ENCODE measurements at regions not wholly inside any gene's neighbourhood (a gene's known extent, or its start where the extent isn't known, plus 50 kb on each side); places are given as distances from the start of the nearest gene placed in this dataset.

- no peak for ATAC-seq
- no peaks in the 10 kb centered on the region for H4K20me1 ChIP-seq (ENCODE audit: low read length)
- H3K4me3 ChIP-seq (ENCODE audit: low read length): no peak overlapping the region
- H3K9me3 ChIP-seq (ENCODE audit: low read length): no peaks in the 10 kb centered on the region
- H3K9me2 ChIP-seq (replicated peaks; ENCODE audit: low read length): no peaks in the 10 kb centered on the region
- CTCF ChIA-PET: no interaction called here
- no TSS peak for BruUV-seq (replicated peaks)
- H3K36me3 ChIP-seq (ENCODE audit: low read depth, low read length): no peaks in the 10 kb centered on the region
- H3K4me1 ChIP-seq (ENCODE audit: insufficient read depth, low read length): no peaks in the 10 kb centered on the region
- peaks cover 57% of the 10 kb centered on the region for H3K27me3 ChIP-seq (ENCODE audit: low read length)
- no peak overlapping the region for H3K4me2 ChIP-seq (ENCODE audit: low read length)
- TF ChIP-seq EZH2 (IDR thresholded peaks at IDR 0.05; ENCODE audit: low read length, unreplicated experiment) (no peak), CTCF (conservative IDR thresholded peaks at IDR 0.05; ENCODE audit: low read depth, low read length) (no peak), EZH2phosphoT487 (IDR thresholded peaks at IDR 0.05; ENCODE audit: borderline replicate concordance, low read length) (no peak)
- POLR2A ChIA-PET (ENCODE audit: unreplicated experiment): no interaction called here
- H3K27ac ChIP-seq (ENCODE audit: low read length): no peak overlapping the region
- no peak overlapping the region for H3K9ac ChIP-seq (ENCODE audit: low read length)
- no peaks in the 10 kb centered on the region for H3F3A ChIP-seq (ENCODE audit: low read length, unreplicated experiment)
- DNase-seq: no peak
- no peaks in the 10 kb centered on the region for H3K79me2 ChIP-seq (ENCODE audit: low read length)
- no peak overlapping the region for H2AFZ ChIP-seq (ENCODE audit: low read length)
- intact Hi-C loops (cut with micrococcal nuclease): no loop called here
Measured at GRCh38 chr18:76725445-76725844, 96.9 kb upstream of the ZNF236 start.

GRCh38 chr18:76722224-76723061 is 99.9 kb upstream of the ZNF236 start:
- Histone ChIP-seq H3K27ac (ENCODE audit: low read length) (no peak overlapping the region), H3K27me3 (ENCODE audit: low read length) (peaks cover 47% of the 10 kb centered on the region), H3K36me3 (ENCODE audit: low read depth, low read length) (no peaks in the 10 kb centered on the region), H3K4me3 (ENCODE audit: low read length) (no peak overlapping the region), H3K9me3 (ENCODE audit: low read length) (no peaks in the 10 kb centered on the region), H3K79me2 (ENCODE audit: low read length) (no peaks in the 10 kb centered on the region), H3K9ac (ENCODE audit: low read length) (no peak overlapping the region), H3K4me1 (ENCODE audit: insufficient read depth, low read length) (no peaks in the 10 kb centered on the region), H4K20me1 (ENCODE audit: low read length) (no peaks in the 10 kb centered on the region), H2AFZ (ENCODE audit: low read length) (no peak overlapping the region), H3F3A (ENCODE audit: low read length, unreplicated experiment) (no peaks in the 10 kb centered on the region), H3K4me2 (ENCODE audit: low read length) (no peak overlapping the region), H3K9me2 (replicated peaks; ENCODE audit: low read length) (no peaks in the 10 kb centered on the region)
- TF ChIP-seq EZH2 (IDR thresholded peaks at IDR 0.05; ENCODE audit: low read length, unreplicated experiment) (no peak), CTCF (conservative IDR thresholded peaks at IDR 0.05; ENCODE audit: low read depth, low read length) (no peak), EZH2phosphoT487 (IDR thresholded peaks at IDR 0.05; ENCODE audit: borderline replicate concordance, low read length) (no peak)
- CTCF ChIA-PET: no interaction called here
- intact Hi-C loops (cut with micrococcal nuclease): no loop called here
- POLR2A ChIA-PET (ENCODE audit: unreplicated experiment): no interaction called here
- ATAC-seq (no peak), DNase-seq (no peak)
- no TSS peak for BruUV-seq (replicated peaks)

GRCh38 chr18:76721207-76721996 is 101.0 kb upstream of the ZNF236 start:
- CTCF ChIA-PET: no interaction called here
- Histone ChIP-seq H3K4me1 (ENCODE audit: insufficient read depth, low read length) (no peaks in the 10 kb centered on the region), H3K9me2 (replicated peaks; ENCODE audit: low read length) (no peaks in the 10 kb centered on the region), H3K27me3 (ENCODE audit: low read length) (peaks cover 43% of the 10 kb centered on the region), H3K36me3 (ENCODE audit: low read depth, low read length) (no peaks in the 10 kb centered on the region), H3K4me3 (ENCODE audit: low read length) (no peak overlapping the region), H3K9me3 (ENCODE audit: low read length) (no peaks in the 10 kb centered on the region), H3K4me2 (ENCODE audit: low read length) (no peak overlapping the region), H3K79me2 (ENCODE audit: low read length) (no peaks in the 10 kb centered on the region), H3F3A (ENCODE audit: low read length, unreplicated experiment) (no peaks in the 10 kb centered on the region), H3K27ac (ENCODE audit: low read length) (no peak overlapping the region), H3K9ac (ENCODE audit: low read length) (no peak overlapping the region), H2AFZ (ENCODE audit: low read length) (no peak overlapping the region), H4K20me1 (ENCODE audit: low read length) (no peaks in the 10 kb centered on the region)
- DNase-seq (no peak), ATAC-seq (no peak)
- intact Hi-C loops (cut with micrococcal nuclease): no loop called here
- no TSS peak for BruUV-seq (replicated peaks)
- TF ChIP-seq EZH2phosphoT487 (IDR thresholded peaks at IDR 0.05; ENCODE audit: borderline replicate concordance, low read length) (no peak), EZH2 (IDR thresholded peaks at IDR 0.05; ENCODE audit: low read length, unreplicated experiment) (no peak), CTCF (conservative IDR thresholded peaks at IDR 0.05; ENCODE audit: low read depth, low read length) (no peak)
- POLR2A ChIA-PET (ENCODE audit: unreplicated experiment): no interaction called here
